ENCODE measurements at regions not wholly inside any gene's neighbourhood (a gene's known extent, or its start where the extent isn't known, plus 50 kb on each side); places are given as distances from the start of the nearest gene placed in this dataset.

GRCh38 chr16:59368586-59368985 lies 634.5 kb upstream of the GOT2 start:
- TF ChIP-seq POLR2AphosphoS5 (IDR thresholded peaks at IDR 0.05; ENCODE audit: low read depth, low read length) (no peak), TAF1 (IDR thresholded peaks at IDR 0.05; ENCODE audit: borderline replicate concordance, insufficient read depth, low read length) (no peak), REST (IDR thresholded peaks at IDR 0.05; ENCODE audit: insufficient read depth in 1 of 2, low read depth in 2 of 2, low read length in 2 of 2) (no peak), FOXP2 (optimal IDR thresholded peaks at IDR 0.05; ENCODE audit: borderline replicate concordance, extremely low read depth, extremely low read length, insufficient read depth) (no peak), SIN3A (IDR thresholded peaks at IDR 0.05; ENCODE audit: borderline replicate concordance, insufficient read depth, low read length) (no peak)

Data from PFSK-1 (cell line).